ENCODE measurements at regions not wholly inside any gene's neighbourhood (a gene's known extent, or its start where the extent isn't known, plus 50 kb on each side); places are given as distances from the start of the nearest gene placed in this dataset.

GRCh38 chr2:37846207-37846606, 78.9 kb upstream of the RMDN2 start:
- no peak for TF ChIP-seq CTCF (IDR thresholded peaks at IDR 0.05)
- TF ChIP-seq ZFX (IDR thresholded peaks at IDR 0.05; ENCODE audit: borderline replicate concordance), result no peak

Measured in 22Rv1 (cell line).